ENCODE measurements at regions not wholly inside any gene's neighbourhood (a gene's known extent, or its start where the extent isn't known, plus 50 kb on each side); places are given as distances from the start of the nearest gene placed in this dataset.

DNA sequence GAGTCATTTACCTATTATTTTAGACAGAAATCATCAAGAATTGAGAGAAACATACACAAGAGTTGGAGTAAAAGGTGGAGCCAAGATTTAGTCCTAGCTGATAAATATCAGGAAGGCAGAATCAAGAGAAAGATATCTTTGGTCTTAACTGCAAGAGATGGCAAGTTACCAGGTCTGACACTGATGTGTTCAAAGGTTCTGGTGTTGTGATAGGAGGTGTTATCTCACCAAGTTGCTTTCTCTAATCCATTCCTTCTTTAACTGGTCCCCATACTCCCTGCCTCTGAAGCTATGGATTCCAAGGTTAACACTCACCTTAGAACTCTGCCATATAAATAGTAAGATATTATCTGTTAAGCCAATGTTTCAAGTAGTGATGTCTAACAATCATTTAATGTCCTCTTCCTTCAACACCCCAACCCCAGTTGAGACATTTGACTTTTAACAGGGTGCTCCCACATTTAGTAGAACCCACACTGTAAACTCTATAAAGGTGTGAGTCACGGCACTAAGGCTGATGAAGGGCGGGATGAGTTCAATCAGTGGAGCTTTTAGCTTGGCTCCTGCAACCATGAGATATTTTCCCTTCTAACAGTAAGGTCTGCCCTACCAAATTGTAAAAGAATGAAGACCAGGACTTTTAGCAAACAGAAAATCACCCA lies 333.7 kb downstream of the RND3 start:
- TF ChIP-seq, protein P1, sequence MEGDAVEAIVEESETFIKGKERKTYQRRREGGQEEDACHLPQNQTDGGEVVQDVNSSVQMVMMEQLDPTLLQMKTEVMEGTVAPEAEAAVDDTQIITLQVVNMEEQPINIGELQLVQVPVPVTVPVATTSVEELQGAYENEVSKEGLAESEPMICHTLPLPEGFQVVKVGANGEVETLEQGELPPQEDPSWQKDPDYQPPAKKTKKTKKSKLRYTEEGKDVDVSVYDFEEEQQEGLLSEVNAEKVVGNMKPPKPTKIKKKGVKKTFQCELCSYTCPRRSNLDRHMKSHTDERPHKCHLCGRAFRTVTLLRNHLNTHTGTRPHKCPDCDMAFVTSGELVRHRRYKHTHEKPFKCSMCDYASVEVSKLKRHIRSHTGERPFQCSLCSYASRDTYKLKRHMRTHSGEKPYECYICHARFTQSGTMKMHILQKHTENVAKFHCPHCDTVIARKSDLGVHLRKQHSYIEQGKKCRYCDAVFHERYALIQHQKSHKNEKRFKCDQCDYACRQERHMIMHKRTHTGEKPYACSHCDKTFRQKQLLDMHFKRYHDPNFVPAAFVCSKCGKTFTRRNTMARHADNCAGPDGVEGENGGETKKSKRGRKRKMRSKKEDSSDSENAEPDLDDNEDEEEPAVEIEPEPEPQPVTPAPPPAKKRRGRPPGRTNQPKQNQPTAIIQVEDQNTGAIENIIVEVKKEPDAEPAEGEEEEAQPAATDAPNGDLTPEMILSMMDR (conservative IDR thresholded peaks at IDR 0.05 in 1 of 2, IDR thresholded peaks at IDR 0.05 in 1 of 2; ENCODE audit: low read depth in 1 of 2, low read length in 2 of 2): no peak
- TF ChIP-seq EZH2 (IDR thresholded peaks at IDR 0.05; ENCODE audit: low read length, missing control alignments): no peak

All from fibroblast of lung (primary cell).